Kidney epithelial cell (primary cell): ENCODE measurements at regions not wholly inside any gene's neighbourhood (a gene's known extent, or its start where the extent isn't known, plus 50 kb on each side); places are given as distances from the start of the nearest gene placed in this dataset.

Source experiments
- DNase-seq: peaks from one replicate; pipeline ENCODE4 v3.0.0-alpha.2; 2010; ENCODE audit warnings: low read depth
- H3K27me3 ChIP-seq: 2 replicates; pipeline ENCODE4 v1.6.0; 2011; ENCODE audit warnings: low read length; ENCODE audit not compliant: control insufficient read depth, insufficient read depth
- H3K36me3 ChIP-seq: 2 replicates; pipeline ENCODE4 v1.5.1; 2011; ENCODE audit warnings: low read length; ENCODE audit not compliant: control insufficient read depth, insufficient read depth
- H3K4me3 ChIP-seq: 2 replicates; pipeline ENCODE4 v1.5.1; 2011; ENCODE audit warnings: low read depth, mild to moderate bottlenecking, control low read depth, low read length
- TF ChIP-seq, protein P1 (sequence below): IDR thresholded peaks from 2 replicates; pipeline ENCODE4 v1.5.1; 2011; ENCODE audit warnings: mild to moderate bottlenecking, moderate library complexity, low read length, control low read depth, inconsistent platforms; ENCODE audit not compliant: insufficient read depth, poor library complexity, severe bottlenecking

DNA sequence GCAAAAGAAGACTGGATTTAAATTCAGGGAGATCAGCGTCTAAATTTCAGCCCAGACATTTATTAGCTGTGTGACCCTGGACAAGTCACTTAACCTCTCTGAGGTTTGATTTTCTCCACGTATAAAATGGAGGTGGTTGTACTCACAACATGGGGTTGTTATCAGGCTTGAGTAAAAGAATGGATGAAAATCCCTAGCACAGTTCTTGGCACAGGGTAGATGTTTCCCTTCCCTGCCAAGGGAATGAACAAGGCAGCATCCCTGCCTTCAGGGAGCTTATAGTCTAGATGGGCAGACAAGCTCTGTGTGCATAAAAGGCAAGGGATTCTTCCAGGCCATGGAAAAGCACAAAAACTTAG, 50.2 kb upstream of the MRPS22 start:
- H3K36me3 ChIP-seq, result no peaks in the 10 kb centered on the region
- TF ChIP-seq, protein P1, sequence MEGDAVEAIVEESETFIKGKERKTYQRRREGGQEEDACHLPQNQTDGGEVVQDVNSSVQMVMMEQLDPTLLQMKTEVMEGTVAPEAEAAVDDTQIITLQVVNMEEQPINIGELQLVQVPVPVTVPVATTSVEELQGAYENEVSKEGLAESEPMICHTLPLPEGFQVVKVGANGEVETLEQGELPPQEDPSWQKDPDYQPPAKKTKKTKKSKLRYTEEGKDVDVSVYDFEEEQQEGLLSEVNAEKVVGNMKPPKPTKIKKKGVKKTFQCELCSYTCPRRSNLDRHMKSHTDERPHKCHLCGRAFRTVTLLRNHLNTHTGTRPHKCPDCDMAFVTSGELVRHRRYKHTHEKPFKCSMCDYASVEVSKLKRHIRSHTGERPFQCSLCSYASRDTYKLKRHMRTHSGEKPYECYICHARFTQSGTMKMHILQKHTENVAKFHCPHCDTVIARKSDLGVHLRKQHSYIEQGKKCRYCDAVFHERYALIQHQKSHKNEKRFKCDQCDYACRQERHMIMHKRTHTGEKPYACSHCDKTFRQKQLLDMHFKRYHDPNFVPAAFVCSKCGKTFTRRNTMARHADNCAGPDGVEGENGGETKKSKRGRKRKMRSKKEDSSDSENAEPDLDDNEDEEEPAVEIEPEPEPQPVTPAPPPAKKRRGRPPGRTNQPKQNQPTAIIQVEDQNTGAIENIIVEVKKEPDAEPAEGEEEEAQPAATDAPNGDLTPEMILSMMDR, result no peak
- H3K27me3 ChIP-seq, result no peaks in the 10 kb centered on the region
- DNase-seq, result no peak
- no peak overlapping the region for H3K4me3 ChIP-seq
